Brain microvascular endothelial cell (primary cell): ENCODE measurements at regions not wholly inside any gene's neighbourhood (a gene's known extent, or its start where the extent isn't known, plus 50 kb on each side); places are given as distances from the start of the nearest gene placed in this dataset.

Experiments
- DNase-seq: peaks from one replicate; pipeline ENCODE4 v3.0.0-alpha.2; 2020
- H3K27ac ChIP-seq: fragments of 250-450 bp; sonication (Bioruptor Pico); 2 replicates; pipeline ENCODE4 v1.5.1; 2020; ENCODE audit warnings: mild to moderate bottlenecking, moderate library complexity
- H3K27me3 ChIP-seq: fragments of 250-450 bp; sonication (Bioruptor Pico); replicated peaks from 2 replicates; pipeline ENCODE4 v1.5.1; 2020; ENCODE audit warnings: mild to moderate bottlenecking
- H3K36me3 ChIP-seq: fragments of 250-450 bp; sonication (Bioruptor Pico); replicated peaks from 2 replicates; pipeline ENCODE4 v1.5.1; 2020; ENCODE audit warnings: mild to moderate bottlenecking
- H3K4me3 ChIP-seq: 2 replicates; pipeline ENCODE4 v1.5.1; 2011; ENCODE audit warnings: low read depth, mild to moderate bottlenecking, control low read depth, low read length, moderate library complexity
- in situ Hi-C: cut with HindIII; loops from 2 replicates; pipeline ENCODE4 v1.10.0; 2017; ENCODE audit warnings: low sequenced_read_pairs, low pct_ligation_motif_present
- TF ChIP-seq, protein P1 (sequence below): IDR thresholded peaks from 2 replicates; pipeline ENCODE4 v1.5.1; 2011; ENCODE audit warnings: low read depth, mild to moderate bottlenecking, moderate library complexity, low read length, control low read depth, inconsistent platforms; ENCODE audit errors: missing control alignments

DNA sequence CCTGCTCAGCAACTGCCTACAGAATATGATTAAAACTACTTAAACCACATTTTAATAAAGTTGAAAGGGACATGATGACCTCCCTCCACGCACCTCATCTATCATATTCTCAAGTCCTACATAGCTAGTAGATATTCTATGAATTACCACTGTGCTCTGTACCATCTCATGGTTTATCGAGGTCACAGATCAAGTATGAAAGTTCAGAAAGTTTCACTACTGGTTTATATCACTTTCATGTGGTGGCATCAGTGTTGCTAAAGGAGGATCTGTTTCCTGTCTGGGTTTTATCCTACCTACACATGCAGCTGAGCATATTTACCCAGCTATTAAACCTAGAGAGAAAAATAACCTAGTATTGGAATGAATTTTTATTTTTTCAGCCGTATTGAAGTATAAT lies 214.9 kb upstream of the MON1B start:
- no peak for DNase-seq
- in situ Hi-C loops, result no loop called here
- no peaks in the 10 kb centered on the region for H3K36me3 ChIP-seq
- TF ChIP-seq, protein P1, sequence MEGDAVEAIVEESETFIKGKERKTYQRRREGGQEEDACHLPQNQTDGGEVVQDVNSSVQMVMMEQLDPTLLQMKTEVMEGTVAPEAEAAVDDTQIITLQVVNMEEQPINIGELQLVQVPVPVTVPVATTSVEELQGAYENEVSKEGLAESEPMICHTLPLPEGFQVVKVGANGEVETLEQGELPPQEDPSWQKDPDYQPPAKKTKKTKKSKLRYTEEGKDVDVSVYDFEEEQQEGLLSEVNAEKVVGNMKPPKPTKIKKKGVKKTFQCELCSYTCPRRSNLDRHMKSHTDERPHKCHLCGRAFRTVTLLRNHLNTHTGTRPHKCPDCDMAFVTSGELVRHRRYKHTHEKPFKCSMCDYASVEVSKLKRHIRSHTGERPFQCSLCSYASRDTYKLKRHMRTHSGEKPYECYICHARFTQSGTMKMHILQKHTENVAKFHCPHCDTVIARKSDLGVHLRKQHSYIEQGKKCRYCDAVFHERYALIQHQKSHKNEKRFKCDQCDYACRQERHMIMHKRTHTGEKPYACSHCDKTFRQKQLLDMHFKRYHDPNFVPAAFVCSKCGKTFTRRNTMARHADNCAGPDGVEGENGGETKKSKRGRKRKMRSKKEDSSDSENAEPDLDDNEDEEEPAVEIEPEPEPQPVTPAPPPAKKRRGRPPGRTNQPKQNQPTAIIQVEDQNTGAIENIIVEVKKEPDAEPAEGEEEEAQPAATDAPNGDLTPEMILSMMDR, result no peak
- no peak overlapping the region for H3K4me3 ChIP-seq
- H3K27ac ChIP-seq, result no peak overlapping the region
- H3K27me3 ChIP-seq, result no peaks in the 10 kb centered on the region

DNA sequence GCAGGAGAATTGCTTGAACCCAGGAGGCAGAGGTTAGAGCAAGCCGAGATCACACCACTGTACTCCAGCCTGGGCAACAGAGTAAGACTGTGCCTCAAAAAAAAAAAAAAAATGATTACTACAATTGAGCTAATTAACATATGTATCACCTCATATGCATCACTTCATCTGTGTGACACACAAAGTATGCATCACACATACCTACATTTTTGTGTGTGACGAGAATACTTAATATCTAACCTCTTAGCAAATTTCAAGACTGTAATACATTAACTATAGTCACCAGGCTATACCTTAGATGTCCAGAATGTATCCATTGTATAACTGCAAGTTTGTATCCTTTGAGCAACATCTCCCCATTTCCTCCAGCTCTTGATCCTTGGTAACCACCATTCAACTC lies 214.2 kb upstream of the MON1B start:
- no peaks in the 10 kb centered on the region for H3K36me3 ChIP-seq
- H3K4me3 ChIP-seq, result no peak overlapping the region
- H3K27me3 ChIP-seq, result no peaks in the 10 kb centered on the region
- H3K27ac ChIP-seq, result no peak overlapping the region
- DNase-seq, result no peak
- TF ChIP-seq, protein P1, result no peak
- in situ Hi-C loops, result no loop called here

DNA sequence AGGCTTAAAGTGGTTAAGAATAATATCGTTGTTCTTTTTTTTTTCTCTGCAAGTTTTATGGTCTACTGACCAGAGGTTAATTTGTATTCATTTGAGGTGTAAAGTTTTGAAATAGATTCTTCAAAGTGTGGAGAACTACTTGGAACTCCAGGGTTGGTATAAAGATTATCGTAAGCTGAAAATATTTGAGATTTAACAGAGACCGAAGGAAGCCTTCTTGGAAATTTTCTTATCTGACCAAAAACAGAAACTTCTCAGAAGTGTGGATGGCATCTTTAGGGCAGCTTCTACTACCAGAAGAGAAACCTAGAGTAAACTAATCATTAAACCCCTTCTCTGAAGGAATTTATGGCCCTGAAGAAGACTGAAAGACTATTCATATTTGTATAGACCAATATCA lies 206.8 kb upstream of the MON1B start:
- H3K27ac ChIP-seq, result no peak overlapping the region
- no peaks in the 10 kb centered on the region for H3K27me3 ChIP-seq
- in situ Hi-C loops, result no loop called here
- H3K4me3 ChIP-seq, result no peak overlapping the region
- no peak for DNase-seq
- H3K36me3 ChIP-seq, result no peaks in the 10 kb centered on the region
- TF ChIP-seq, protein P1, result no peak

DNA sequence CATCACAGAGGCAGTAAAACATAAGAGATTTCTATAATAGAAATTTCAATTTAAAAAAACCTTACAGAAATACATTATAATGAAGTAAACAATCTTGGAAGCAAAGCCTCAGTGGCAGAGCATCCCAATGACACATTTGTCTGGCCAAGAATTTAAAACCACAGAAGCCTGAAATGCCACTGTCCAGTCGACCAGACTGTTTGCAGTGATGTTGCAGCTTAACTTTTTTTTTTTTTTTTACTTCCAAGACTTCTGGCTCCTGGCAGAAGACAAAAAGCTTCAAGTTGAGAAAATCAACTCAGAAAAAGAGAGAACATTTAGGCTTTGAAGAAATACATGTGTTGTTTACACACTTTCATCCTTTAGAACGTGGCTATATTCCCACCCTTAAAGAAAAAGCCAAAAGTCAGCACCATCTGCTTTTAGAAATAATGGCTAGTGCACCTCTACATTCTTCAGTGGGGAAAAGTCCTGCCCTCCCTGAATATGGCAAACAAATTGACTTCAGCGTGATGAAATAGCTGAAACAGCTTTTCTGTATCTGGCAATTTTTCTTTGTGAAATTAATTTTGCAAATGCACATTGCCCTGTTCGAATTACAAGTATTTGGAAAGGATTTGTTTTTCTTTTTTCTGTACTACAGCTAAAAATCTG lies 205.5 kb upstream of the MON1B start:
- DNase-seq, result no peak
- in situ Hi-C loops, result no loop called here
- H3K4me3 ChIP-seq, result no peak overlapping the region
- no peak overlapping the region for H3K27ac ChIP-seq
- no peaks in the 10 kb centered on the region for H3K36me3 ChIP-seq
- no peaks in the 10 kb centered on the region for H3K27me3 ChIP-seq
- TF ChIP-seq, protein P1, result no peak

DNA sequence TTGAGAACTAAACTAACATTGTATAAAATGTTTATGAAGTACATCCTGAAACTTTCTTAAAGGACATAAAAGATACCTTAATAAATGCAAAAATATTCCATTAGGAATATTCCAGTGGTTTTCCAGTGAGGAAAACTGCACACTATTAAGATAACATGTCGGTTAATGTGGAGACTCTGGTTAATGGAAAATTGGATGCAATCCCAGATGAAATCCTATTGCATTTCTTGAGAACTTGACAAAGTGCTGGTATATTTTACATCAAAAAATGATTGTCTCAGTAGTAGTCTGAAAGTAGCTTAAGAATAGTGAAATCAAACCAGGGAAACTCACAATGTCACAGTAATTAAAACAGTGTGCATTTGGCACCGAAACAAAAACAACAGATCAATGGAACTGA lies 202.5 kb upstream of the MON1B start:
- Histone ChIP-seq H3K4me3 (no peak overlapping the region), H3K27ac (no peak overlapping the region), H3K36me3 (no peaks in the 10 kb centered on the region), H3K27me3 (no peaks in the 10 kb centered on the region)
- TF ChIP-seq, protein P1, result no peak
- in situ Hi-C loops, result no loop called here
- no peak for DNase-seq

DNA sequence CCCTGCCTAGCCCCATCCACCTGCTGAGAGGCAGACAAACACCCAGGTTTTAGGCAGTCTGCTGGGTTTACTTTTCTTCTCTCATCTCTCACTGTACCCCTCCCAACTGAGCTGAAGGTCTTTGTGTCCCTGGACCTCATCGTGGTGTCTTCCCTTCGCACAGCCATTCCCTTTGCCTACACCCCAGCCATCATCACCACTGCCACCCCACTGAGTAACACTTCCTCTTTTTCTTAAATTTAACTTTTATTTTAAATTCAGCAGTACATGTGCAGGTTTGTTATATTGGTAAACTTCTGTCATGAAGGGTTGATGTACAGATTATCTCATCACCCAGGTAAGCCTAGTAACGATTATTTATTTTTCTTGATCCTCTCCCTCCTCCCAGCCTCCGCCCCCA lies 188.3 kb upstream of the MON1B start:
- Histone ChIP-seq H3K27me3 (no peaks in the 10 kb centered on the region), H3K4me3 (no peak overlapping the region), H3K36me3 (no peaks in the 10 kb centered on the region), H3K27ac (no peak overlapping the region)
- TF ChIP-seq, protein P1, result no peak
- in situ Hi-C loops, result no loop called here
- no peak for DNase-seq
